Loucy (cell line): ENCODE measurements at regions not wholly inside any gene's neighbourhood (a gene's known extent, or its start where the extent isn't known, plus 50 kb on each side); places are given as distances from the start of the nearest gene placed in this dataset.

ENCODE experiments used
- H2AFZ ChIP-seq: fragments of 200-600 bp; sonication (generic); 2 replicates; pipeline ENCODE4 v1.6.0; 2016; ENCODE audit warnings: antibody characterized with exemption, mild to moderate bottlenecking, low read length, moderate library complexity
- H3F3A ChIP-seq: fragments of 200-600 bp; 2 replicates; pipeline ENCODE4 v1.6.0; 2016; ENCODE audit warnings: antibody characterized with exemption, low read depth, mild to moderate bottlenecking
- H3K27me3 ChIP-seq: fragments of 200-600 bp; sonication (generic); 2 replicates; pipeline ENCODE4 v1.6.1; 2014; ENCODE audit warnings: low read length, mild to moderate bottlenecking; ENCODE audit not compliant: insufficient read depth, poor library complexity, severe bottlenecking
- H3K36me3 ChIP-seq: fragments of 200-600 bp; sonication (generic); 2 replicates; pipeline ENCODE4 v1.6.1; 2016; ENCODE audit warnings: low read length; ENCODE audit not compliant: insufficient read depth
- H3K4me1 ChIP-seq: fragments of 200-600 bp; sonication (generic); 2 replicates; pipeline ENCODE4 v1.5.1; 2014; ENCODE audit warnings: low read length, mild to moderate bottlenecking; ENCODE audit not compliant: insufficient read depth, poor library complexity, severe bottlenecking
- H3K4me2 ChIP-seq: fragments of 200-600 bp; sonication (generic); 2 replicates; pipeline ENCODE4 v1.6.0; 2014; ENCODE audit warnings: antibody characterized with exemption, low read length, low read depth, mild to moderate bottlenecking; ENCODE audit not compliant: poor library complexity, severe bottlenecking
- H3K4me3 ChIP-seq: fragments of 200-600 bp; sonication (generic); 2 replicates; pipeline ENCODE4 v1.5.1; 2014; ENCODE audit warnings: low read length, mild to moderate bottlenecking, mixed read lengths; ENCODE audit not compliant: poor library complexity, severe bottlenecking
- H3K79me2 ChIP-seq: fragments of 200-600 bp; sonication (generic); 2 replicates; pipeline ENCODE4 v1.6.1; 2014; ENCODE audit warnings: low read length; ENCODE audit not compliant: insufficient read depth
- H3K9ac ChIP-seq: fragments of 200-600 bp; sonication (generic); 2 replicates; pipeline ENCODE4 v1.6.0; 2014; ENCODE audit warnings: mild to moderate bottlenecking, low read depth, low read length, moderate library complexity; ENCODE audit not compliant: poor library complexity, severe bottlenecking
- H3K9me2 ChIP-seq: fragments of 200-600 bp; sonication (generic); replicated peaks from 2 replicates; pipeline ENCODE4 v1.6.1; 2016; ENCODE audit warnings: low read depth, low read length, mixed read lengths
- H3K9me3 ChIP-seq: fragments of 200-600 bp; sonication (generic); 2 replicates; pipeline ENCODE4 v1.6.1; 2014; ENCODE audit warnings: mild to moderate bottlenecking, antibody characterized with exemption, low read length, low read depth; ENCODE audit not compliant: insufficient read depth
- H4K20me1 ChIP-seq: fragments of 200-600 bp; sonication (generic); 2 replicates; pipeline ENCODE4 v1.6.0; 2014; ENCODE audit warnings: antibody characterized with exemption, low read length, mild to moderate bottlenecking; ENCODE audit not compliant: insufficient read depth, poor library complexity, severe bottlenecking
- CTCF ChIP-seq: fragments of 200-600 bp; sonication (generic); conservative IDR thresholded peaks from 2 replicates; pipeline ENCODE4 v1.5.1; 2014; ENCODE audit warnings: mild to moderate bottlenecking, antibody characterized with exemption, low read length
- EZH2phosphoT487 ChIP-seq: fragments of 200-600 bp; IDR thresholded peaks from 2 replicates; pipeline ENCODE4 v1.6.1; 2018; ENCODE audit warnings: antibody characterized with exemption, mild to moderate bottlenecking, moderate library complexity, borderline replicate concordance

- H3K4me3 ChIP-seq = no peak overlapping the region
- H3K79me2 ChIP-seq = no peaks in the 10 kb centered on the region
- H3K9me2 ChIP-seq = no peaks in the 10 kb centered on the region
- no peak overlapping the region for H2AFZ ChIP-seq
- H3K36me3 ChIP-seq = no peaks in the 10 kb centered on the region
- TF ChIP-seq EZH2phosphoT487 = no peak
- TF ChIP-seq CTCF = no peak
- H3K4me1 ChIP-seq = no peaks in the 10 kb centered on the region
- H3K4me2 ChIP-seq = no peak overlapping the region
- H3K27me3 ChIP-seq = no peaks in the 10 kb centered on the region
- H3K9me3 ChIP-seq = no peaks in the 10 kb centered on the region
- no peaks in the 10 kb centered on the region for H3F3A ChIP-seq
- H3K9ac ChIP-seq = no peak overlapping the region
- H4K20me1 ChIP-seq = no peaks in the 10 kb centered on the region
Measured at GRCh38 chr4:20617678-20618396, 82.4 kb upstream of the PACRGL start.

- Histone ChIP-seq H3K4me1 (no peaks in the 10 kb centered on the region), H3K27me3 (no peaks in the 10 kb centered on the region), H3F3A (no peaks in the 10 kb centered on the region), H4K20me1 (no peaks in the 10 kb centered on the region), H3K9me2 (no peaks in the 10 kb centered on the region), H2AFZ (no peak overlapping the region), H3K4me2 (no peak overlapping the region), H3K9ac (no peak overlapping the region), H3K9me3 (no peaks in the 10 kb centered on the region), H3K79me2 (no peaks in the 10 kb centered on the region), H3K4me3 (no peak overlapping the region), H3K36me3 (no peaks in the 10 kb centered on the region)
- TF ChIP-seq CTCF (no peak), EZH2phosphoT487 (no peak)
Measured at GRCh38 chr4:20618731-20619130, 81.5 kb upstream of the PACRGL start.

- no peak overlapping the region for H2AFZ ChIP-seq
- no peaks in the 10 kb centered on the region for H3K79me2 ChIP-seq
- no peak overlapping the region for H3K9ac ChIP-seq
- H3K9me3 ChIP-seq = no peaks in the 10 kb centered on the region
- H3K36me3 ChIP-seq = no peaks in the 10 kb centered on the region
- H3K9me2 ChIP-seq = no peaks in the 10 kb centered on the region
- H3K4me3 ChIP-seq = no peak overlapping the region
- no peaks in the 10 kb centered on the region for H4K20me1 ChIP-seq
- H3K4me1 ChIP-seq = no peaks in the 10 kb centered on the region
- no peak overlapping the region for H3K4me2 ChIP-seq
- no peaks in the 10 kb centered on the region for H3K27me3 ChIP-seq
- TF ChIP-seq CTCF (no peak), EZH2phosphoT487 (no peak)
- H3F3A ChIP-seq = no peaks in the 10 kb centered on the region
Measured at GRCh38 chr4:20621476-20621875, 78.8 kb upstream of the PACRGL start.
